Tibial nerve (tissue), 4 donors: ENCODE measurements at regions not wholly inside any gene's neighbourhood (a gene's known extent, or its start where the extent isn't known, plus 50 kb on each side); places are given as distances from the start of the nearest gene placed in this dataset.

Experiments
- EP300 ChIP-seq, 2 donors: sonication (generic); formaldehyde crosslinking; IDR thresholded peaks; one replicate each; pipeline ENCODE4 v1.6.1; 2017; ENCODE audit warnings: antibody characterized with exemption in 2 of 2, mild to moderate bottlenecking in 1 of 2
- POLR2A ChIP-seq, 2 donors: fragments of 450-650 bp; IDR thresholded peaks; one replicate each; pipeline ENCODE4 v1.6.1; 2017; ENCODE audit warnings: antibody characterized with exemption in 2 of 2, mild to moderate bottlenecking in 2 of 2, moderate library complexity in 2 of 2
- TF ChIP-seq, protein P1 (sequence below), 5 experiments: fragments of 200-600 bp in 3 of 5; fragments of 450-650 bp in 2 of 5; sonication (generic) in 3 of 5; IDR thresholded peaks; one replicate each; pipeline ENCODE4 v1.5.1; 2016 to 2019; ENCODE audit warnings: antibody characterized with exemption in 5 of 5, mild to moderate bottlenecking in 3 of 5, moderate library complexity in 2 of 5

DNA sequence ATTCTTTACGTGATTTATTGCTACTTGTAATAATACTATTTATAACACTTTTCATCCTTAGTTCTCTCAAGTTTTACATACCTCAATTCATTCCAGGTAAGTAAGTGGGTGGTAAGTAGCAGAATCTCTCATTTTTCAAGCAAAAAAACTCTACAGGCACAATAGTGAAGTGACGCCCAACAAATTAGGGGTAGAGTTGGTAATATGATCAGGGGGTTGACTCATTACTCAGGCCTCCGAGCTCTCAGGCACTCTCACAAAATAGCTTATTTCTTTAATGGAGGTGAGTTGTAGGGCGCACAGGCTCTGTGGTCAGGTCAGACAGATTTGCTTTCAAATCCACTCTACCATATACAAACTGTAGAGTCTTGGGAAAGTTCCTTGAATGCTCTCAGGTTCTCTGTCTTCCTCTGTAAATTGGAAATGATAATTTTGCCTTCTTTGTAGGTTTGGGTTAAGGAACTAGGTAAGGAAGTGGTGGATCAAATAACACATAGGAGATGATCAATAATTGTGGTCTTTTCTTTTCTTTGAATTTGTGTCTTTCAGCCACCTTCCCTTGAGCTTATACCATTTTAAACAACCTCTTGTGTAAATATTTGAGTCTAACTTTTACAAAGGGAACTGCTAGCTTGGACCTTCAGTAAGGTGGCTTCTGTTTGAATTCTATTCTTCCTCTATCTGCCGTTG is 134.9 kb upstream of the LEF1 start:
- TF ChIP-seq, protein P1, sequence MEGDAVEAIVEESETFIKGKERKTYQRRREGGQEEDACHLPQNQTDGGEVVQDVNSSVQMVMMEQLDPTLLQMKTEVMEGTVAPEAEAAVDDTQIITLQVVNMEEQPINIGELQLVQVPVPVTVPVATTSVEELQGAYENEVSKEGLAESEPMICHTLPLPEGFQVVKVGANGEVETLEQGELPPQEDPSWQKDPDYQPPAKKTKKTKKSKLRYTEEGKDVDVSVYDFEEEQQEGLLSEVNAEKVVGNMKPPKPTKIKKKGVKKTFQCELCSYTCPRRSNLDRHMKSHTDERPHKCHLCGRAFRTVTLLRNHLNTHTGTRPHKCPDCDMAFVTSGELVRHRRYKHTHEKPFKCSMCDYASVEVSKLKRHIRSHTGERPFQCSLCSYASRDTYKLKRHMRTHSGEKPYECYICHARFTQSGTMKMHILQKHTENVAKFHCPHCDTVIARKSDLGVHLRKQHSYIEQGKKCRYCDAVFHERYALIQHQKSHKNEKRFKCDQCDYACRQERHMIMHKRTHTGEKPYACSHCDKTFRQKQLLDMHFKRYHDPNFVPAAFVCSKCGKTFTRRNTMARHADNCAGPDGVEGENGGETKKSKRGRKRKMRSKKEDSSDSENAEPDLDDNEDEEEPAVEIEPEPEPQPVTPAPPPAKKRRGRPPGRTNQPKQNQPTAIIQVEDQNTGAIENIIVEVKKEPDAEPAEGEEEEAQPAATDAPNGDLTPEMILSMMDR (IDR thresholded peaks at IDR 0.05): no peak
- no peak for TF ChIP-seq POLR2A (IDR thresholded peaks at IDR 0.05)
- TF ChIP-seq EP300 (IDR thresholded peaks at IDR 0.05): no peak
